Endodermal cell (in vitro differentiated cells): ENCODE measurements at regions not wholly inside any gene's neighbourhood (a gene's known extent, or its start where the extent isn't known, plus 50 kb on each side); places are given as distances from the start of the nearest gene placed in this dataset.

Experiments used
- DNase-seq: peaks from one replicate; pipeline ENCODE4 v3.0.0-alpha.2; 2017
- H3K27ac ChIP-seq: 2 replicates; pipeline ENCODE4 v1.5.1; 2013; ENCODE audit warnings: mild to moderate bottlenecking, low read depth, low read length, moderate library complexity
- H3K27me3 ChIP-seq: 2 replicates; pipeline ENCODE4 v1.6.1; 2013; ENCODE audit warnings: mild to moderate bottlenecking, low read length, moderate library complexity; ENCODE audit not compliant: insufficient read depth, control insufficient read depth, poor library complexity, severe bottlenecking
- H3K36me3 ChIP-seq: 2 replicates; pipeline ENCODE4 v1.7.0; 2013; ENCODE audit warnings: mild to moderate bottlenecking, low read length, moderate library complexity; ENCODE audit not compliant: control insufficient read depth, insufficient read depth
- H3K4me1 ChIP-seq: one replicate; pipeline ENCODE4 v1.7.0; 2013; ENCODE audit warnings: low read length; ENCODE audit not compliant: control insufficient read depth, insufficient read depth
- H3K4me3 ChIP-seq: 2 replicates; pipeline ENCODE4 v1.5.1; 2013; ENCODE audit warnings: mild to moderate bottlenecking, low read length, moderate library complexity
- H3K9ac ChIP-seq: 2 replicates; pipeline ENCODE4 v1.6.1; 2013; ENCODE audit warnings: mild to moderate bottlenecking, low read length, moderate library complexity; ENCODE audit not compliant: poor library complexity, severe bottlenecking; ENCODE audit errors: extremely low read depth
- H3K9me3 ChIP-seq: 2 replicates; pipeline ENCODE4 v1.6.1; 2013; ENCODE audit warnings: mild to moderate bottlenecking, low read length, moderate library complexity; ENCODE audit not compliant: control insufficient read depth
- H3K27ac Mint-ChIP-seq: 2 replicates; pipeline ENCODE4 v1.8.0; 2020; ENCODE audit warnings: mixed read lengths
- H3K27me3 Mint-ChIP-seq: 2 replicates; pipeline ENCODE4 v1.8.0; 2021; ENCODE audit warnings: mild to moderate bottlenecking, mixed read lengths; ENCODE audit not compliant: insufficient read depth
- H3K36me3 Mint-ChIP-seq: 2 replicates; pipeline ENCODE4 v1.8.0; 2020; ENCODE audit warnings: low read depth, mixed read lengths
- H3K4me1 Mint-ChIP-seq: 2 replicates; pipeline ENCODE4 v1.8.0; 2020; ENCODE audit warnings: mixed read lengths
- H3K4me3 Mint-ChIP-seq: 2 replicates; pipeline ENCODE4 v1.8.0; 2020; ENCODE audit warnings: mild to moderate bottlenecking, moderate library complexity, mixed read lengths
- H3K9me3 Mint-ChIP-seq: 2 replicates; pipeline ENCODE4 v1.8.0; 2020; ENCODE audit warnings: mild to moderate bottlenecking, mixed read lengths
- CTCF ChIP-seq: fragments of 200-600 bp; sonication (generic); conservative IDR thresholded peaks from 2 replicates; pipeline ENCODE4 v1.5.0; 2021; ENCODE audit warnings: antibody characterized with exemption, mild to moderate bottlenecking
- WGBS, 2 experiments: methylation state at CpG; one replicate each; pipeline versions ENCODE4 v1.1.5 to v1.1.7; 2013; ENCODE audit warnings: missing lambda C conversion rate in 2 of 2, mixed read lengths in 1 of 2; ENCODE audit not compliant: insufficient coverage in 1 of 2, insufficient read length in 1 of 2; 5-methylcytosine and 5-hydroxymethylcytosine counted together

- Histone ChIP-seq H3K4me1 (no peaks in the 10 kb centered on the region), H3K9ac (no peak overlapping the region), H3K36me3 (peaks cover 9% of the 10 kb centered on the region), H3K4me3 (no peak overlapping the region), H3K27me3 (no peaks in the 10 kb centered on the region), H3K9me3 (no peaks in the 10 kb centered on the region), H3K27ac (no peak overlapping the region)
- Mint-ChIP-seq H3K36me3 (peaks cover 8% of the 10 kb centered on the region), H3K4me1 (peaks cover 6% of the 10 kb centered on the region), H3K27me3 (no peaks in the 10 kb centered on the region), H3K27ac (no peak overlapping the region), H3K9me3 (no peaks in the 10 kb centered on the region), H3K4me3 (no peak overlapping the region)
- DNase-seq, result no peak
- TF ChIP-seq CTCF, result no peak
These were observed 138.3 kb upstream of the STK17B start for GRCh38 chr2:196309691-196310090.

GRCh38 chr2:196314157-196314556 is 142.8 kb upstream of the STK17B start:
- Histone ChIP-seq H3K4me3 (no peak overlapping the region), H3K36me3 (peaks cover 3% of the 10 kb centered on the region), H3K9ac (no peak overlapping the region), H3K27me3 (no peaks in the 10 kb centered on the region), H3K4me1 (no peaks in the 10 kb centered on the region), H3K9me3 (no peaks in the 10 kb centered on the region), H3K27ac (no peak overlapping the region)
- TF ChIP-seq CTCF, result no peak
- H3K4me3 Mint-ChIP-seq, result no peak overlapping the region
- peaks cover 16% of the 10 kb centered on the region for H3K36me3 Mint-ChIP-seq
- H3K4me1 Mint-ChIP-seq, result peaks cover 12% of the 10 kb centered on the region
- DNase-seq, result no peak
- no peaks in the 10 kb centered on the region for H3K9me3 Mint-ChIP-seq
- no peak overlapping the region for H3K27ac Mint-ChIP-seq
- WGBS, 2 experiments, result 100% methylated on average over 1 of the region's 1 CpG; no CpG with 5 or more reads in 1 of the 2 experiments
- no peaks in the 10 kb centered on the region for H3K27me3 Mint-ChIP-seq

GRCh38 chr2:196314780-196315179 is 143.4 kb upstream of the STK17B start:
- DNase-seq, result peak; percentile 61
- Mint-ChIP-seq H3K4me3 (no peak overlapping the region), H3K9me3 (no peaks in the 10 kb centered on the region), H3K36me3 (peaks cover 20% of the 10 kb centered on the region), H3K27ac (peak overlapping the region; percentile 73), H3K27me3 (no peaks in the 10 kb centered on the region), H3K4me1 (peaks cover 12% of the 10 kb centered on the region)
- Histone ChIP-seq H3K4me1 (no peaks in the 10 kb centered on the region), H3K9ac (no peak overlapping the region), H3K27me3 (no peaks in the 10 kb centered on the region), H3K4me3 (no peak overlapping the region), H3K27ac (no peak overlapping the region), H3K9me3 (no peaks in the 10 kb centered on the region), H3K36me3 (peaks cover 3% of the 10 kb centered on the region)
- WGBS, 2 experiments, result 83 to 87% methylated on average over 2 to 3 of the region's 4 CpGs
- TF ChIP-seq CTCF, result no peak
